ENCODE measurements at regions not wholly inside any gene's neighbourhood (a gene's known extent, or its start where the extent isn't known, plus 50 kb on each side); places are given as distances from the start of the nearest gene placed in this dataset.
A peak's percentile ranks its signal among the peaks of the same experiment; 100 is the strongest.

GRCh38 chr7:79882922-79883321 is 251.7 kb upstream of the GNAI1 start:
- Histone ChIP-seq H3K4me1 (ENCODE audit: insufficient read depth, low read length) (no peaks in the 10 kb centered on the region), H3K4me2 (ENCODE audit: insufficient read depth, low read length) (no peak overlapping the region), H4K20me1 (ENCODE audit: insufficient read depth, low read length) (no peaks in the 10 kb centered on the region), H3K27me3 (ENCODE audit: insufficient read depth, low read length) (peaks cover 46% of the 10 kb centered on the region), H3K27ac (ENCODE audit: low read depth, low read length) (no peak overlapping the region), H3K9me3 (ENCODE audit: low read depth, low read length) (no peaks in the 10 kb centered on the region), H3K4me3 (ENCODE audit: insufficient read depth, low read length) (no peak overlapping the region), H2AFZ (ENCODE audit: low read length) (no peak overlapping the region), H3K36me3 (ENCODE audit: insufficient read depth, low read length) (no peaks in the 10 kb centered on the region), H3K79me2 (ENCODE audit: insufficient read depth, low read length) (no peaks in the 10 kb centered on the region)
- DNase-seq (ENCODE audit: insufficient read length, low spot score, missing footprints): no peak
- TF ChIP-seq CTCF (IDR thresholded peaks at IDR 0.05; ENCODE audit: extremely low read depth, low read depth, low read length): no peak

- Histone ChIP-seq H3K9me3 (ENCODE audit: low read depth, low read length) (no peaks in the 10 kb centered on the region), H3K4me3 (ENCODE audit: insufficient read depth, low read length) (no peak overlapping the region), H3K4me1 (ENCODE audit: insufficient read depth, low read length) (peaks cover 9% of the 10 kb centered on the region), H3K27me3 (ENCODE audit: insufficient read depth, low read length) (peaks cover 46% of the 10 kb centered on the region), H4K20me1 (ENCODE audit: insufficient read depth, low read length) (no peaks in the 10 kb centered on the region), H3K36me3 (ENCODE audit: insufficient read depth, low read length) (no peaks in the 10 kb centered on the region), H3K4me2 (ENCODE audit: insufficient read depth, low read length) (no peak overlapping the region), H3K27ac (ENCODE audit: low read depth, low read length) (no peak overlapping the region), H3K79me2 (ENCODE audit: insufficient read depth, low read length) (no peaks in the 10 kb centered on the region), H2AFZ (ENCODE audit: low read length) (no peak overlapping the region)
- no peak for DNase-seq (ENCODE audit: insufficient read length, low spot score, missing footprints)
- TF ChIP-seq CTCF (IDR thresholded peaks at IDR 0.05; ENCODE audit: extremely low read depth, low read depth, low read length): no peak
Measured at GRCh38 chr7:79880312-79880711, 254.3 kb upstream of the GNAI1 start.

- no peak overlapping the region for H3K4me3 ChIP-seq (ENCODE audit: insufficient read depth, low read length)
- H3K27ac ChIP-seq (ENCODE audit: low read depth, low read length): no peak overlapping the region
- peaks cover 58% of the 10 kb centered on the region for H3K27me3 ChIP-seq (ENCODE audit: insufficient read depth, low read length)
- no peaks in the 10 kb centered on the region for H3K79me2 ChIP-seq (ENCODE audit: insufficient read depth, low read length)
- H2AFZ ChIP-seq (ENCODE audit: low read length): no peak overlapping the region
- DNase-seq (ENCODE audit: insufficient read length, low spot score, missing footprints): no peak
- H3K4me1 ChIP-seq (ENCODE audit: insufficient read depth, low read length): peaks cover 9% of the 10 kb centered on the region
- H3K4me2 ChIP-seq (ENCODE audit: insufficient read depth, low read length): no peak overlapping the region
- no peaks in the 10 kb centered on the region for H3K36me3 ChIP-seq (ENCODE audit: insufficient read depth, low read length)
- no peak for TF ChIP-seq CTCF (IDR thresholded peaks at IDR 0.05; ENCODE audit: extremely low read depth, low read depth, low read length)
- H3K9me3 ChIP-seq (ENCODE audit: low read depth, low read length): no peaks in the 10 kb centered on the region
- no peaks in the 10 kb centered on the region for H4K20me1 ChIP-seq (ENCODE audit: insufficient read depth, low read length)
Measured at GRCh38 chr7:79877874-79878465, 256.7 kb upstream of the GNAI1 start.

- Histone ChIP-seq H3K4me2 (ENCODE audit: insufficient read depth, low read length) (peak overlapping the region; percentile 22), H3K9me3 (ENCODE audit: low read depth, low read length) (no peaks in the 10 kb centered on the region), H3K27me3 (ENCODE audit: insufficient read depth, low read length) (peaks cover 50% of the 10 kb centered on the region), H3K4me1 (ENCODE audit: insufficient read depth, low read length) (peaks cover 9% of the 10 kb centered on the region), H3K36me3 (ENCODE audit: insufficient read depth, low read length) (no peaks in the 10 kb centered on the region), H3K79me2 (ENCODE audit: insufficient read depth, low read length) (no peaks in the 10 kb centered on the region), H4K20me1 (ENCODE audit: insufficient read depth, low read length) (no peaks in the 10 kb centered on the region), H3K4me3 (ENCODE audit: insufficient read depth, low read length) (no peak overlapping the region), H2AFZ (ENCODE audit: low read length) (no peak overlapping the region), H3K27ac (ENCODE audit: low read depth, low read length) (no peak overlapping the region)
- DNase-seq (ENCODE audit: insufficient read length, low spot score, missing footprints): peak; percentile 11
- TF ChIP-seq CTCF (IDR thresholded peaks at IDR 0.05; ENCODE audit: extremely low read depth, low read depth, low read length): no peak
Measured at GRCh38 chr7:79876848-79877252, 257.8 kb upstream of the GNAI1 start.
